ENCODE measurements at regions not wholly inside any gene's neighbourhood (a gene's known extent, or its start where the extent isn't known, plus 50 kb on each side); places are given as distances from the start of the nearest gene placed in this dataset.

- DNase-seq: no peak
- Mint-ChIP-seq H3K27me3 (ENCODE audit: low read depth) (no peaks in the 10 kb centered on the region), H3K4me1 (peaks cover 0 to 4% of the 10 kb centered on the region in 2 experiments; a peak in 1 of 4 replicates), H3K9me3 (no peaks in the 10 kb centered on the region; a peak in 1 of 5 replicates), H3K4me3 (no peak overlapping the region), H3K27ac (no peak overlapping the region), H3K36me3 (ENCODE audit: insufficient read depth in 1 of 3, low read depth in 3 of 3) (no peaks in the 10 kb centered on the region)
- Histone ChIP-seq H2AFZ (ENCODE audit: low read length) (no peak overlapping the region), H3K14ac (ENCODE audit: insufficient read depth, low read length) (no peak overlapping the region), H2BK12ac (ENCODE audit: insufficient read length, low read depth, low read length) (no peak overlapping the region), H3K79me1 (ENCODE audit: insufficient read depth, low read depth, low read length, poor library complexity, severe bottlenecking) (no peaks in the 10 kb centered on the region), H3K4me1 (ENCODE audit: insufficient read depth, low read length) (no peaks in the 10 kb centered on the region), H4K91ac (ENCODE audit: insufficient read length, low read depth, low read length) (no peak overlapping the region), H3K23ac (ENCODE audit: insufficient read length, low read depth, low read length) (no peak overlapping the region), H3T11ph (ENCODE audit: low read length) (no peak overlapping the region), H3K23me2 (ENCODE audit: insufficient read length, low read depth, low read length, poor library complexity, severe bottlenecking) (no peaks in the 10 kb centered on the region), H3K56ac (ENCODE audit: insufficient read length, low read depth, low read length) (no peak overlapping the region), H2BK15ac (ENCODE audit: low read depth, low read length) (no peak overlapping the region), H3K79me2 (ENCODE audit: insufficient read depth, low read length) (no peaks in the 10 kb centered on the region), H3K4ac (ENCODE audit: low read depth, low read length) (no peak overlapping the region), H3K18ac (ENCODE audit: insufficient read length, low read depth, low read length) (no peak overlapping the region), H3K27me3 (ENCODE audit: insufficient read depth, low read length) (no peaks in the 10 kb centered on the region), H3K4me2 (ENCODE audit: insufficient read depth, insufficient read length, low read length) (no peak overlapping the region), H4K5ac (ENCODE audit: insufficient read length, low read depth, low read length) (no peak overlapping the region), H2AK5ac (ENCODE audit: insufficient read length, low read length) (no peak overlapping the region), H2BK5ac (ENCODE audit: insufficient read length, low read length) (no peak overlapping the region), H3K27ac (ENCODE audit: insufficient read length, low read depth, low read length) (no peak overlapping the region), H2BK120ac (ENCODE audit: low read depth, low read length, poor library complexity, severe bottlenecking) (no peak overlapping the region), H2BK20ac (ENCODE audit: low read depth, low read length, poor library complexity, severe bottlenecking) (no peak overlapping the region), H4K8ac (replicated peaks; ENCODE audit: insufficient read length, low read depth, low read length) (no peak overlapping the region), H4K20me1 (ENCODE audit: control insufficient read depth, insufficient read depth, insufficient read length) (no peaks in the 10 kb centered on the region), H3K9me3 (ENCODE audit: control insufficient read depth, low read depth, low read length) (no peaks in the 10 kb centered on the region), H3K9ac (ENCODE audit: extremely low read depth, insufficient read length, low read length) (no peak overlapping the region)
- no CpG with 5 or more reads among the region's 2 CpGs for WGBS (ENCODE audit: extremely low coverage, insufficient read length, low lambda C conversion rate)
- TF ChIP-seq CTCF (conservative IDR thresholded peaks at IDR 0.05): no peak
These were observed 51.3 kb upstream of the STXBP6 start for GRCh38 chr14:25101276-25101675.
